Psoas muscle (tissue), 7 donors: ENCODE measurements at regions not wholly inside any gene's neighbourhood (a gene's known extent, or its start where the extent isn't known, plus 50 kb on each side); places are given as distances from the start of the nearest gene placed in this dataset.
"Not testable (repeated sequence)": the region's sequence is repeated elsewhere in the genome, so short reads cannot be mapped to it uniquely, and the experiment has no call there.

Source experiments
- ATAC-seq, 4 donors: fragments of 200-7000 bp; cut with Tn5 transposase; one replicate each; pipeline ENCODE4 v1.9.1; 2020; ENCODE audit warnings: moderate library complexity in 3 of 4, mild to moderate bottlenecking in 2 of 4
- DNase-seq, 2 donors: peaks; one replicate each; pipeline ENCODE4 v3.0.0-alpha.2; 2020
- H3K27ac ChIP-seq: fragments of 200-600 bp; one replicate; pipeline ENCODE4 v1.8.0; 2022
- H3K27me3 ChIP-seq, 3 donors: fragments of 200-600 bp in 1 of 3; one replicate each; pipeline versions ENCODE4 v1.6.1 to v1.8.0; 2013 to 2022; ENCODE audit warnings: low read length in 2 of 3, mild to moderate bottlenecking in 2 of 3, moderate library complexity in 1 of 3; ENCODE audit not compliant: insufficient read depth in 3 of 3
- H3K36me3 ChIP-seq, 2 donors: fragments of 200-600 bp in 1 of 2; one replicate each; pipeline versions ENCODE4 v1.6.1 to v1.8.0; 2013 to 2022; ENCODE audit warnings: low read depth in 1 of 2, mild to moderate bottlenecking in 1 of 2, moderate library complexity in 1 of 2; ENCODE audit not compliant: insufficient read depth in 1 of 2
- H3K4me1 ChIP-seq: fragments of 200-600 bp; one replicate; pipeline ENCODE4 v1.8.0; 2022
- H3K4me3 ChIP-seq: fragments of 200-600 bp; one replicate; pipeline ENCODE4 v1.8.0; 2022; ENCODE audit warnings: mild to moderate bottlenecking
- H3K9me3 ChIP-seq: fragments of 200-600 bp; one replicate; pipeline ENCODE4 v1.8.0; 2022
- WGBS, 3 donors: extraction: QIAGEN DNeasy Blood & Tissue Kit; methylation state at CpG; one replicate each; pipeline versions ENCODE4 v1.1.6 to v1.1.7; 2013; 5-methylcytosine and 5-hydroxymethylcytosine counted together
- intact Hi-C, 2 donors: fragments of 100-400 bp; cut with DNase I; formaldehyde crosslinking; loops; one replicate each; pipeline versions ENCODE4 v1.11.0 to v1.14.2; 2022
- TF ChIP-seq, protein P1 (sequence below): fragments of 200-600 bp; IDR thresholded peaks from one replicate; pipeline ENCODE4 v1.8.0; 2022; ENCODE audit warnings: antibody characterized with exemption
- donor health status: healthy with polysubstance abuse.
- donor health status: DM: no; HTN: no; CAD: no; lungs with moderate emphysema.
- donor health status: Bipolar disorder and iron deficiency.
- donor health status: healthy.
- donor health status: DM: yes; HTN: yes; CAD: no.
- donor health status: DM: no; HTN: no; CAD: no.
- donor health status: DM: yes; HTN: yes; CAD: no.

DNA sequence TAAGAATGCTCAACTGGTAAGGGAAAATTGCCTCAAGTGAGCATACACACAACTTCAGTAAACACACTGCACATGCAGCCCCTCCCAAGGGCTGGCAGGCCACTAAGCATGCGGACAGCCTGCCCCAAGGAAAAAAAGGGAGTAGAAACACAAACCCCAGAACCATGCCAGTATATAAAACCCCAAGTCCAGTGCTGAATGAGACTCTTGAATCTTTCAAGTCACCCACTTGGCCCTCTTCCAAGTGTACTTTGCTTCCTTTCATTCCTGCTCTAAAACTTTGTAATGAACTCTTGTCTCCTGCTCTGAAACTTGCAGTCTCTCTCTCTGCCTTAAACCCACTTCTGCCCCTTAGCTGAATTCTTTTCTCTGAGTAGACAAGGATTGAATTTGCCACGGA is 736.4 kb downstream of the RNF144A start:
- Histone ChIP-seq H3K4me1 (no peaks in the 10 kb centered on the region), H3K4me3 (no peak overlapping the region), H3K27me3 (peaks cover 0 to 2% (median 0%) of the 10 kb centered on the region in 3 donors), H3K27ac (no peak overlapping the region), H3K36me3 (no peaks in the 10 kb centered on the region), H3K9me3 (no peaks in the 10 kb centered on the region)
- ATAC-seq (no peak), DNase-seq (no peak)
- WGBS, 3 donors, result 83 to 95% (median 89%) methylated on average over 2 of the region's 2 CpGs
- TF ChIP-seq, protein P1, sequence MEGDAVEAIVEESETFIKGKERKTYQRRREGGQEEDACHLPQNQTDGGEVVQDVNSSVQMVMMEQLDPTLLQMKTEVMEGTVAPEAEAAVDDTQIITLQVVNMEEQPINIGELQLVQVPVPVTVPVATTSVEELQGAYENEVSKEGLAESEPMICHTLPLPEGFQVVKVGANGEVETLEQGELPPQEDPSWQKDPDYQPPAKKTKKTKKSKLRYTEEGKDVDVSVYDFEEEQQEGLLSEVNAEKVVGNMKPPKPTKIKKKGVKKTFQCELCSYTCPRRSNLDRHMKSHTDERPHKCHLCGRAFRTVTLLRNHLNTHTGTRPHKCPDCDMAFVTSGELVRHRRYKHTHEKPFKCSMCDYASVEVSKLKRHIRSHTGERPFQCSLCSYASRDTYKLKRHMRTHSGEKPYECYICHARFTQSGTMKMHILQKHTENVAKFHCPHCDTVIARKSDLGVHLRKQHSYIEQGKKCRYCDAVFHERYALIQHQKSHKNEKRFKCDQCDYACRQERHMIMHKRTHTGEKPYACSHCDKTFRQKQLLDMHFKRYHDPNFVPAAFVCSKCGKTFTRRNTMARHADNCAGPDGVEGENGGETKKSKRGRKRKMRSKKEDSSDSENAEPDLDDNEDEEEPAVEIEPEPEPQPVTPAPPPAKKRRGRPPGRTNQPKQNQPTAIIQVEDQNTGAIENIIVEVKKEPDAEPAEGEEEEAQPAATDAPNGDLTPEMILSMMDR, result no peak
- intact Hi-C loops, result no loop called here

DNA sequence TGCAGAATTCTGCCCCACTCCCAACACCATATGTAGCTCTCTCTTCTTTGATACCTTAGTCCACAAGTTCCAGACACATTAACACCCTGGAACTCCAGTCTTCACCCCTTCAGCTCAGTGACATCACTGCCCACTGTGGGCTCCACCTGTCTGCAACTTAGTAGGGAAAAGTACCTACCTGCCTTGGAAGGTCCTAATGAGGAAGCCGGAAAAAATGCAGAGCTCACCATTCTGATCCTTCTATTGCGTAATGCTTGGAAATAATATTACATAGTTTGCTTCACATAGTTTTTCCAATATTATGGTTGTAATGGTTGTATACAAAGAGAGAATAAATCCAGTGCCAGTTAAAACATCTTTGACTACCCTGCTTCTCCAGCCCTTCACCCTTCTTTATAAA is 738.4 kb downstream of the RNF144A start:
- WGBS, 3 donors, result 94 to 100% (median 99%) methylated on average over 2 of the region's 2 CpGs
- Histone ChIP-seq H3K4me1 (no peaks in the 10 kb centered on the region), H3K27ac (no peak overlapping the region), H3K36me3 (no peaks in the 10 kb centered on the region), H3K9me3 (no peaks in the 10 kb centered on the region), H3K27me3 (peaks cover 0 to 4% (median 0%) of the 10 kb centered on the region in 3 donors), H3K4me3 (no peak overlapping the region)
- no peak for ATAC-seq
- intact Hi-C loops, result no loop called here
- no peak for DNase-seq
- TF ChIP-seq, protein P1, result no peak

DNA sequence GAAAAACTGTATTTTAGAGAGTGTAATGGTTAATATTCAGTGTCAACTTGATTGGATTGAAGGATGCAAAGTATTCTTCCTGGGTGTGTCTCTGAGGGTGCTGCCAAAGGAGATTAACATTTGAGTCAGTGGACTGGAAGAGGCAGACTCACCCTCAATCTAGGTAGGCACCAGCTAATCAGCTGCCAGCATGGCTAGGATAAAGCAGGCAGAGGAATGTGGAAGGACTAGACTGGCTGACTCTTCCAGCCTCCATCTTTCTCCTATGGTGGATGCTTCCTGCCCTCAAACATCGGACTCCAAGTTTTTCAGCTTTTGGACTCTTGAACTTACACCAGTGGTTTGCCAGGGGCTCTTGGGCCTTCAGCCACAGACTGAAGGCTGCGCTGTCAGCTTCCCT is 740.3 kb downstream of the RNF144A start:
- H3K4me1 ChIP-seq, intact Hi-C loops: not testable (repeated sequence)
- 83 to 97% (median 84%) methylated on average over 2 of the region's 2 CpGs for WGBS, 3 donors

DNA sequence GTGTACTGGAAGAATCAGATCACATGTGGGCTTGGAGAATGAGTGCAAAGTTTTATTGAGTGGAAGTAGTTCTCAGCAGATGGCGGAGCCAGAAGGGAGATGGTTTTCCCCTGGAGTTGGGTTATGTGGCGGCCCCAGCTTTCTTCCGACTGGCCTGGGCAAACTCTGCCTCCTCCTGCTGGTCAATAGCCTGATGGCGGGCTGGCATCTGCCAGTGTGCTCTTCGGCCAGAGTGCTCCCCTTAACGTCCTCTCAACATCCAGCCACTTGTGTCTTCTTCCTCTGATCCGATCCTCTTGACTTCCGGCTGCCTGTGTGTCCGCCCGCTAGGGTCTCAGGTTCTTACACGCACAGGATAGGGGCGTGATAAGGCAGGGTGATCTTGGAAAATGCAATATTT is 741.3 kb downstream of the RNF144A start:
- H3K9me3 ChIP-seq, result no peaks in the 10 kb centered on the region
- WGBS, 3 donors, result 90 to 95% (median 93%) methylated on average over 12 of the region's 12 CpGs

More for the DNA sequence above, 740.3 kb downstream of the RNF144A start:
- not testable (repeated sequence) for DNase-seq, ATAC-seq, H3K9me3 ChIP-seq, H3K27me3 ChIP-seq, H3K27ac ChIP-seq, H3K4me3 ChIP-seq, H3K36me3 ChIP-seq

DNA sequence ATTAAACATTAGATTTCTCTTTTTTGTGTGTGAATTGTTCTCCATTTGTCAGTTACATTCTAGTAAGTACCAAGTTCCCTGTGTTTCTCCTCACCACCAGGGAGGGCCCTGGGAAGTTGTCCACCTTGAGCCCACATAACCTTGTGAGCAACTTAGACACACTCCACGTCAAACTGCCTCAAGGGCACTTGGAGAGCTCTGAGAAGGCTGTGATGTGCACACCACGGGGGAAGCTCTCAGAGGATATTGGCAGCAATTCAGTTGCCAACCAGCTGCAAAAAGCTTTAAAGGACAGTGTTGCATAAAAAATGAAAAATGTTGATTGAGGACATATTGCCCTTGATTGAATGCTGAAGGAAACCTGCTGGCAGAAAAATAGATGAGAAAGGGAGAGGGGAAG is 743.6 kb downstream of the RNF144A start:
- H3K4me1 ChIP-seq, result no peaks in the 10 kb centered on the region
- H3K27ac ChIP-seq, result no peak overlapping the region
- ATAC-seq (no peak), DNase-seq (no peak)
- no peak overlapping the region for H3K4me3 ChIP-seq
- TF ChIP-seq, protein P1, result no peak
- no peaks in the 10 kb centered on the region for H3K36me3 ChIP-seq
- WGBS, 3 donors, result 13 to 24% (median 17%) methylated on average over 2 of the region's 2 CpGs
- H3K9me3 ChIP-seq, result no peaks in the 10 kb centered on the region
- intact Hi-C loops, result no loop called here
- peaks cover 0 to 4% (median 0%) of the 10 kb centered on the region in 3 donors for H3K27me3 ChIP-seq

More for the DNA sequence above, 741.3 kb downstream of the RNF144A start:
- ATAC-seq (no peak), DNase-seq (no peak)
- no peak overlapping the region for H3K27ac ChIP-seq
- TF ChIP-seq, protein P1, result no peak
- intact Hi-C loops, result no loop called here
- no peaks in the 10 kb centered on the region for H3K4me1 ChIP-seq
- no peak overlapping the region for H3K4me3 ChIP-seq
- H3K27me3 ChIP-seq, result peaks cover 0 to 4% (median 0%) of the 10 kb centered on the region in 3 donors
- no peaks in the 10 kb centered on the region for H3K36me3 ChIP-seq
